K562 (cell line): ENCODE measurements at regions not wholly inside any gene's neighbourhood (a gene's known extent, or its start where the extent isn't known, plus 50 kb on each side); places are given as distances from the start of the nearest gene placed in this dataset.

Source experiments
- ATAC-seq: fragments of 200-7000 bp; cut with Tn5 transposase; 3 replicates; pipeline ENCODE4 v1.9.1; 2020; ENCODE audit warnings: moderate library complexity
- BruUV-seq: library from RNA; stranded (reverse); fragments of 400-500 nt; replicated peaks from 2 replicates; lab custom pipeline; 2021; lab: Mats Ljungman, UMichigan
- CTCF ChIA-PET: fragments of 300-600 bp; formaldehyde crosslinking; extraction: SDS; loops from one replicate; lab custom pipeline; 2021; ENCODE audit warnings: low intra/inter-chr PET ratio; lab: Yijun Ruan, JAX
- POLR2A ChIA-PET: fragments of 300-600, 350-650 bp; sonication (Branson Sonifier 250); formaldehyde crosslinking; extraction: SDS; loops from one replicate; lab custom pipeline; 2021; ENCODE audit warnings: antibody characterized with exemption, inconsistent platforms; lab: Yijun Ruan, JAX
- DNase-seq, 4 experiments: peaks; one replicate each; pipeline versions ENCODE4 v3.0.0 to v3.0.0-alpha.2; 2011 to 2018; ENCODE audit warnings: low spot score in 3 of 4, mixed read lengths in 3 of 4; ENCODE audit errors: extremely low read depth in 1 of 4
- FAIRE-seq: peaks from 2 replicates; lab custom pipeline; 2011; peaks lifted over from hg19 to GRCh38; lab: Jason Lieb, UNC
- H2AFZ ChIP-seq: 2 replicates; pipeline ENCODE4 v1.6.0; 2011; ENCODE audit warnings: low read depth, low read length, control low read depth, inconsistent platforms
- H3K27ac ChIP-seq: fragments of 200-600 bp; 3 replicates; pipeline ENCODE4 v1.8.0; 2011; ENCODE audit warnings: low read depth, mild to moderate bottlenecking, control low read depth, inconsistent platforms, low read length, moderate library complexity, mixed read lengths; ENCODE audit errors: extremely low read depth
- H3K27me3 ChIP-seq, 2 experiments: fragments of 300-600 bp in 1 of 2; 2 replicates in 1 of 2; 3 replicates in 1 of 2; pipeline versions ENCODE4 v1.6.0 to v1.8.0; 2011; ENCODE audit warnings: inconsistent platforms in 2 of 2, low read length in 2 of 2, mild to moderate bottlenecking in 1 of 2, mixed read lengths in 1 of 2, moderate library complexity in 1 of 2; ENCODE audit not compliant: control insufficient read depth in 2 of 2, insufficient read depth in 2 of 2
- H3K36me3 ChIP-seq: fragments of 300-600 bp; 3 replicates; pipeline ENCODE4 v1.8.0; 2011; ENCODE audit warnings: mild to moderate bottlenecking, low read length, inconsistent platforms; ENCODE audit not compliant: control insufficient read depth, insufficient read depth
- H3K4me1 ChIP-seq, 2 experiments: fragments of 200-600 bp in 1 of 2; replicated peaks in 1 of 2; 2 replicates in 1 of 2; 3 replicates in 1 of 2; pipeline versions ENCODE4 v1.5.1 to v1.8.0; 2011; ENCODE audit warnings: inconsistent platforms in 2 of 2, low read length in 2 of 2, mild to moderate bottlenecking in 1 of 2, mixed read lengths in 1 of 2, moderate library complexity in 1 of 2; ENCODE audit not compliant: control insufficient read depth in 2 of 2, insufficient read depth in 2 of 2
- H3K4me2 ChIP-seq: 2 replicates; pipeline ENCODE4 v1.6.1; 2011; ENCODE audit warnings: low read length, control low read depth, inconsistent platforms, mixed read lengths; ENCODE audit not compliant: insufficient read depth
- H3K4me3 ChIP-seq: fragments of 200-600 bp; sonication (generic), shearing (Covaris generic); 2 replicates; pipeline ENCODE4 v1.5.1; 2016; ENCODE audit warnings: control low read depth, inconsistent platforms
- H3K79me2 ChIP-seq: fragments of 200-600 bp; 3 replicates; pipeline ENCODE4 v1.8.0; 2011; ENCODE audit warnings: low read length, inconsistent platforms; ENCODE audit not compliant: control insufficient read depth, insufficient read depth
- H3K9ac ChIP-seq, 2 experiments: 2 replicates each; pipeline versions ENCODE4 v1.6.0 to v1.6.1; 2011; ENCODE audit warnings: low read depth in 2 of 2, low read length in 2 of 2, control low read depth in 1 of 2, inconsistent platforms in 1 of 2, mild to moderate bottlenecking in 1 of 2, mixed read lengths in 1 of 2; ENCODE audit not compliant: insufficient read depth in 1 of 2
- H3K9me1 ChIP-seq: one replicate; pipeline ENCODE4 v1.6.0; 2011; ENCODE audit warnings: inconsistent platforms, mild to moderate bottlenecking, low read length, moderate library complexity; ENCODE audit not compliant: control insufficient read depth, insufficient read depth
- H3K9me3 ChIP-seq: replicated peaks from 2 replicates; pipeline ENCODE4 v1.5.1; 2011; ENCODE audit warnings: low read depth, low read length, inconsistent platforms; ENCODE audit not compliant: control insufficient read depth, insufficient read depth
- H4K20me1 ChIP-seq: replicated peaks from 2 replicates; pipeline ENCODE4 v1.6.1; 2011; ENCODE audit warnings: low read length, inconsistent platforms, mixed read lengths; ENCODE audit not compliant: control insufficient read depth, insufficient read depth
- CBX3 ChIP-seq, 2 experiments: IDR thresholded peaks; 1 replicate in 1 of 2; 2 replicates in 1 of 2; pipeline ENCODE4 v1.6.1; 2012; ENCODE audit warnings: inconsistent platforms in 2 of 2, low read length in 2 of 2, borderline replicate concordance in 1 of 2, control low read depth in 1 of 2
- CC2D1A ChIP-seq: fragments of 450-650 bp; IDR thresholded peaks from 2 replicates; pipeline ENCODE4 v1.6.1; 2017; ENCODE audit warnings: mild to moderate bottlenecking
- DMBX1 ChIP-seq: fragments of 250-450 bp; sonication (Bioruptor Pico); IDR thresholded peaks from 2 replicates; pipeline ENCODE4 v1.8.0; 2022; ENCODE audit warnings: inconsistent platforms, mild to moderate bottlenecking, moderate library complexity, borderline replicate concordance
- EGR1 ChIP-seq: fragments of 450-650 bp; conservative IDR thresholded peaks from 2 replicates; pipeline ENCODE4 v1.6.1; 2017; ENCODE audit warnings: mild to moderate bottlenecking
- ILF3 ChIP-seq: fragments of 450-650 bp; IDR thresholded peaks from 2 replicates; pipeline ENCODE4 v1.6.1; 2018; ENCODE audit warnings: antibody characterized with exemption, mild to moderate bottlenecking, moderate library complexity, borderline replicate concordance
- IRF1 ChIP-seq: sonication (generic); formaldehyde crosslinking; IDR thresholded peaks from 2 replicates; pipeline ENCODE4 v1.8.0; 2022; ENCODE audit warnings: missing genetic modification reagents, mild to moderate bottlenecking, borderline replicate concordance
- MEF2A ChIP-seq: IDR thresholded peaks from 2 replicates; pipeline ENCODE4 v1.6.1; 2011; ENCODE audit warnings: low read depth, mild to moderate bottlenecking, low read length, moderate library complexity; ENCODE audit not compliant: control insufficient read depth
- NFRKB ChIP-seq: fragments of 450-650 bp; IDR thresholded peaks from 2 replicates; pipeline ENCODE4 v1.6.1; 2016; ENCODE audit warnings: low read depth
- POLR2AphosphoS2 ChIP-seq: IDR thresholded peaks from 2 replicates; pipeline ENCODE4 v1.6.1; 2012; ENCODE audit warnings: low read length, improper control_type of control experiment
- PURB ChIP-seq: sonication (generic); formaldehyde crosslinking; IDR thresholded peaks from 2 replicates; pipeline ENCODE4 v1.9.0; 2021; ENCODE audit warnings: low read depth, mild to moderate bottlenecking, missing genetic modification reagents
- SMAD1 ChIP-seq: fragments of 150-350 bp; IDR thresholded peaks from 2 replicates; pipeline ENCODE4 v1.6.1; 2014; ENCODE audit warnings: low read length, low read depth; ENCODE audit not compliant: partially characterized antibody
- TGIF2 ChIP-seq: sonication (generic); formaldehyde crosslinking; IDR thresholded peaks from 2 replicates; pipeline ENCODE4 v1.8.1; 2022; ENCODE audit warnings: mild to moderate bottlenecking, missing genetic modification reagents, moderate library complexity
- ZBTB34 ChIP-seq: fragments of 250-450 bp; sonication (Bioruptor Pico); IDR thresholded peaks from 2 replicates; pipeline ENCODE4 v1.8.0; 2021; ENCODE audit warnings: mild to moderate bottlenecking, moderate library complexity
- ZNF408 ChIP-seq: fragments of 250-450 bp; sonication (Bioruptor Pico); IDR thresholded peaks from 2 replicates; pipeline ENCODE4 v1.4.0; 2020; ENCODE audit warnings: low read depth, mild to moderate bottlenecking, moderate library complexity
- ZNF696 ChIP-seq: fragments of 250-450 bp; sonication (Bioruptor Pico); conservative IDR thresholded peaks from 2 replicates; pipeline ENCODE4 v1.4.0; 2020; ENCODE audit warnings: mild to moderate bottlenecking, moderate library complexity
- WGBS: fragments of 100-300 bp; shearing (Covaris generic); methylation state at CpG from one replicate; pipeline ENCODE4 v1.1.6; 2016; ENCODE audit warnings: low coverage, mixed read lengths; ENCODE audit not compliant: insufficient coverage; ENCODE audit errors: missing lambda C conversion rate; 5-methylcytosine and 5-hydroxymethylcytosine counted together
- in situ Hi-C: fragments of 300-500 bp; cut with MboI; formaldehyde crosslinking; loops from 4 replicates; pipeline ENCODE4 v1.15.0; 2018; ENCODE audit warnings: inconsistent platforms, mixed read lengths
- intact Hi-C: fragments of 100-400 bp; cut with micrococcal nuclease; formaldehyde crosslinking; loops from 2 replicates; pipeline ENCODE4 v1.14.2; 2022

GRCh38 chr9:90044710-90045151, 439.9 kb downstream of the GADD45G start:
- in situ Hi-C loops: no loop called here

GRCh38 chr9:90046317-90046861, 441.6 kb downstream of the GADD45G start:
- 0% methylated on average over 6 of the region's 7 CpGs for WGBS

More at GRCh38 chr9:90044710-90045151, 439.9 kb downstream of the GADD45G start:
- H3K79me2 ChIP-seq: no peaks in the 10 kb centered on the region
- H3K9ac ChIP-seq: no peak overlapping the region
- no peak overlapping the region for H2AFZ ChIP-seq
- H3K4me3 ChIP-seq: no peak overlapping the region
- FAIRE-seq (no peak), DNase-seq (no peak), ATAC-seq (no peak)
- no peaks in the 10 kb centered on the region for H3K9me3 ChIP-seq
- no peak overlapping the region for H3K4me2 ChIP-seq
- BruUV-seq: no TSS peak
- no peaks in the 10 kb centered on the region for H4K20me1 ChIP-seq
- no peaks in the 10 kb centered on the region for H3K27me3 ChIP-seq
- H3K36me3 ChIP-seq: no peaks in the 10 kb centered on the region
- H3K27ac ChIP-seq: no peak overlapping the region
- no peaks in the 10 kb centered on the region for H3K9me1 ChIP-seq
- intact Hi-C loops: no loop called here
- WGBS: 0% methylated on average over 7 of the region's 7 CpGs
- POLR2A ChIA-PET: no interaction called here
- no peaks in the 10 kb centered on the region for H3K4me1 ChIP-seq
- CTCF ChIA-PET: no interaction called here
- TF ChIP-seq DMBX1 (CRISPR knock-in tag) (no peak), TGIF2 (CRISPR knock-in tag) (no peak), NFRKB (no peak), SMAD1 (no peak)

More at GRCh38 chr9:90046317-90046861, 441.6 kb downstream of the GADD45G start:
- Histone ChIP-seq H3K4me1 (no peaks in the 10 kb centered on the region), H3K9me1 (no peaks in the 10 kb centered on the region), H3K79me2 (no peaks in the 10 kb centered on the region)
- POLR2A ChIA-PET: interaction anchor here (0.7 kb wide), 1 partner anchor 9 kb away, joined by 3 read pairs; no protein-coding TSS in a partner anchor
- no peak for DNase-seq
- intact Hi-C loops: no loop called here
- TF ChIP-seq EGR1 (no peak), ZBTB34 (CRISPR knock-in tag) (no peak), MEF2A (no peak), ZNF408 (no peak), ILF3 (no peak), POLR2AphosphoS2 (no peak), PURB (CRISPR knock-in tag) (no peak), CBX3 (IDR thresholded peaks at IDR 0.05; ENCODE audit: borderline replicate concordance in 1 of 2, low read length in 2 of 2) (no peak), ZNF696 (CRISPR knock-in tag) (no peak), CC2D1A (no peak), IRF1 (CRISPR knock-in tag) (no peak)
- TF ChIP-seq, all 486 proteins: peak for 0
- ATAC-seq: no peak
- no peak overlapping the region for H3K4me2 ChIP-seq
- no peaks in the 10 kb centered on the region for H3K27me3 ChIP-seq
- BruUV-seq: no TSS peak
- no peaks in the 10 kb centered on the region for H4K20me1 ChIP-seq
- in situ Hi-C loops: no loop called here
- H3K27ac ChIP-seq: no peak overlapping the region
- no peak for FAIRE-seq
- no peaks in the 10 kb centered on the region for H3K9me3 ChIP-seq
- H2AFZ ChIP-seq: no peak overlapping the region
- no peaks in the 10 kb centered on the region for H3K36me3 ChIP-seq
- no peak overlapping the region for H3K4me3 ChIP-seq
- CTCF ChIA-PET: no interaction called here
- no peak overlapping the region for H3K9ac ChIP-seq
